GM21737 (cell line): ENCODE measurements at regions not wholly inside any gene's neighbourhood (a gene's known extent, or its start where the extent isn't known, plus 50 kb on each side); places are given as distances from the start of the nearest gene placed in this dataset.

Source experiments
- ATAC-seq: cut with Tn5 transposase; IDR thresholded peaks from one replicate; pipeline ENCODE4 v1.9.1; 2021; ENCODE audit warnings: mild to moderate bottlenecking, moderate library complexity; ENCODE audit not compliant: unreplicated experiment

- ATAC-seq, result no peak
Observed at GRCh38 chr7:16975712-16976111, 93.9 kb upstream of the AGR3 start.

- ATAC-seq, result no peak
Observed at GRCh38 chr7:16978358-16979244, 96.8 kb upstream of the AGR3 start.

GRCh38 chr7:16980539-16980938 is 98.8 kb upstream of the AGR3 start:
- ATAC-seq, result no peak

- ATAC-seq, result no peak
Observed at GRCh38 chr7:16982640-16983350, 101.0 kb upstream of the AGR3 start.

- ATAC-seq, result no peak
Observed at GRCh38 chr7:16984375-16984774, 102.6 kb upstream of the AGR3 start.

- ATAC-seq, result no peak
Observed at GRCh38 chr7:16985621-16986020, 103.8 kb upstream of the AGR3 start.

GRCh38 chr7:16986755-16987154 is 105.0 kb upstream of the AGR3 start:
- no peak for ATAC-seq

GRCh38 chr7:16989811-16990413 is 108.1 kb upstream of the AGR3 start:
- no peak for ATAC-seq

GRCh38 chr7:16991551-16991950 is 109.8 kb upstream of the AGR3 start:
- ATAC-seq, result no peak

GRCh38 chr7:16993543-16993942 is 111.8 kb upstream of the AGR3 start:
- ATAC-seq, result no peak

GRCh38 chr7:16998481-16999051 is 116.8 kb upstream of the AGR3 start:
- no peak for ATAC-seq

GRCh38 chr7:16999541-17000267 is 117.9 kb upstream of the AGR3 start:
- no peak for ATAC-seq

GRCh38 chr7:17005271-17005670 is 123.5 kb upstream of the AGR3 start:
- ATAC-seq, result no peak

- ATAC-seq, result no peak
Observed at GRCh38 chr7:17007841-17008240, 126.1 kb upstream of the AGR3 start.

GRCh38 chr7:17009007-17009719 is 127.4 kb upstream of the AGR3 start:
- ATAC-seq, result no peak

GRCh38 chr7:17009933-17010332 is 128.2 kb upstream of the AGR3 start:
- ATAC-seq, result no peak

GRCh38 chr7:17010637-17011300 is 129.0 kb upstream of the AGR3 start:
- ATAC-seq, result no peak

- ATAC-seq, result no peak
Observed at GRCh38 chr7:17013204-17013603, 131.4 kb upstream of the AGR3 start.

GRCh38 chr7:17014686-17015085 is 132.9 kb upstream of the AGR3 start:
- ATAC-seq, result no peak

- ATAC-seq, result no peak
Observed at GRCh38 chr7:17015598-17016031, 133.8 kb upstream of the AGR3 start.
